AG09309 (cell line): ENCODE measurements at regions not wholly inside any gene's neighbourhood (a gene's known extent, or its start where the extent isn't known, plus 50 kb on each side); places are given as distances from the start of the nearest gene placed in this dataset.

Source experiments
- DNase-seq: peaks from one replicate; pipeline ENCODE4 v3.0.0-alpha.2; 2010; ENCODE audit warnings: low read depth
- H3K4me3 ChIP-seq: 2 replicates; pipeline ENCODE4 v1.5.1; 2011; ENCODE audit warnings: mild to moderate bottlenecking, low read depth, low read length, moderate library complexity; ENCODE audit not compliant: control insufficient read depth
- CTCF ChIP-seq: IDR thresholded peaks from 2 replicates; pipeline ENCODE4 v1.5.1; 2011; ENCODE audit warnings: mild to moderate bottlenecking, low read depth, low read length, inconsistent platforms; ENCODE audit not compliant: insufficient read depth, control insufficient read depth; ENCODE audit errors: missing control alignments

- no peak for TF ChIP-seq CTCF
- no peak overlapping the region for H3K4me3 ChIP-seq
- no peak for DNase-seq
Observed at GRCh38 chr3:132912416-132912753, 125.8 kb upstream of the TMEM108 start.

DNA sequence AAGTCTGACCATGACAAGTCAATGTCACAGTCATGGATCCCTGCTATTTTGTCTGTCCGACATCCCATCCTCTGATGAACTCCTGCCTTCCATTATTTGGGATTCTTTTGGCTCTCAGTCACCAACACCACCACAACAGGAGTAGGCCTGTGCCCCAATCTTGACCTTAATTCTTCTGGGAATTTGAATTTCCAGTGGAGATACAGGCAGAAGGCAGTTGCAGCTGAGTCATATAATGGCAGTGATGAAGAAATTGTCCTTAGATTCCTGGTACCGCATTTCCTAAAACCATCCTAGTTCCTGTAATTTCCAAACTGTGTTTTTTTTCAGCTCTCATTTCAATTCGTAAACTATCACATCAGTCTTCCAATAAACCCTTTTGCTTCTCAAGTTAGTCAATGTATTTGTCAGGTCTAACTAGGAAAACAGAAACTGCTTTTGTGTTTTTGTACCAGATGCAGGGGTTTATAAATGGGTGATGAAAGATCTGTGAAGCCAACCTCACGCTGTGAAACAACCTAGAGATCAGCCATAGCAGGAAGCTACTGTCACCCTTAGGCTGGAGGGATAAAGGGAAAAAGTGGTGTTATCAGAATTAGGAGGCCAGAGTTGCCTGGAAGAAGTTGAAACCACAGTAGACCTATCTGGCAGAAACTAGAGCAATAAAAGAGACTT lies 126.3 kb upstream of the TMEM108 start:
- TF ChIP-seq CTCF, result no peak
- no peak for DNase-seq
- no peak overlapping the region for H3K4me3 ChIP-seq

DNA sequence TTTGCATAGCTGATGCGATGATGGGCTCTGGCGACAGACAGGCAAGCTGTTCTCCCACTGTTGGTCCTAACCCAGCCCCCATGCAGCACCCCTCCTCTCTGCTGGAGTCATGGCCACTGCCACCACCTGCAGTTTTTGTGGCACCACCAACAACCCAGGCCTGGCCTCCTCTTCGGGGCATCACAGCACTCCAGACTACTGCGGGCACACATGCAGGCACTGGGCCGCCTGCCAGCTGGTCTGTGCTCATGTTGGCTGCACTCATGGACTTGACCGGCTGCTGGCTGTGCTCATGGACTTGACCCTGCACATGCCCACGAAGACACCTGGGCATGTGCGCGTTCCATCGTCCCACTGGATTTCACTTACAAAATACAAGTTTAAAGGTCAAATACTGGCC lies 130.9 kb upstream of the TMEM108 start:
- DNase-seq, result no peak
- no peak for TF ChIP-seq CTCF
- H3K4me3 ChIP-seq, result no peak overlapping the region

GRCh38 chr3:132900481-132900880 lies 137.7 kb upstream of the TMEM108 start:
- DNase-seq, result no peak
- TF ChIP-seq CTCF, result no peak
- H3K4me3 ChIP-seq, result no peak overlapping the region

DNA sequence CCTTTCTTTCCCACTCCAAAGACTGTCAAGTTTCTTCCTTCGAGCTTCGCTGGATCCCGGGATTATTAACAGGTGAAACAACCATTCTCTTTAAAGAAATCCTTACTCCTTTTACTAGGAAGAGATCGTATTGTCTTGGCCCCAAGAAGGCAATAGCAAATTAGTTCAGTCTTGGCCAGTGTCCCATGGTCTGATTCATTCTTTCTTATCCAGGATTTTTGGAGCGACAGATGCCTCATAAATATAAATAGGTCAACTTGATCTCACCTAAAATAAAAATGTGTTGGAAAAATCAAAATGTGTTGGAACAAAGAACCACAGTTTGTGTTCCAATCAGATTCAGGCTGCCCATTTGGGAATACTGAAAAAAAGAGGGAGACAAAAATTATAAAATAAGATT lies 140.1 kb upstream of the TMEM108 start:
- DNase-seq, result no peak
- no peak overlapping the region for H3K4me3 ChIP-seq
- no peak for TF ChIP-seq CTCF

- TF ChIP-seq CTCF, result no peak
- no peak for DNase-seq
- H3K4me3 ChIP-seq, result no peak overlapping the region
Observed at GRCh38 chr3:132892956-132893355, 145.2 kb upstream of the TMEM108 start.
